KMS-11 (cell line): ENCODE measurements at regions not wholly inside any gene's neighbourhood (a gene's known extent, or its start where the extent isn't known, plus 50 kb on each side); places are given as distances from the start of the nearest gene placed in this dataset.
"Not testable (repeated sequence)": the region's sequence is repeated elsewhere in the genome, so short reads cannot be mapped to it uniquely, and the experiment has no call there.

Source experiments
- H2AFZ ChIP-seq: fragments of 200-600 bp; sonication (generic); 2 replicates; pipeline ENCODE4 v1.6.1; 2016; ENCODE audit warnings: antibody characterized with exemption, mixed run types, low read depth
- H3K27ac ChIP-seq: fragments of 200-600 bp; sonication (generic); 2 replicates; pipeline ENCODE4 v1.6.1; 2016; ENCODE audit warnings: mild to moderate bottlenecking, mixed run types
- H3K27me3 ChIP-seq: fragments of 200-600 bp; sonication (generic); 2 replicates; pipeline ENCODE4 v1.6.1; 2017; ENCODE audit warnings: mild to moderate bottlenecking, low read depth, mixed run types, moderate library complexity; ENCODE audit not compliant: insufficient read depth
- H3K36me3 ChIP-seq: fragments of 200-600 bp; sonication (generic); 2 replicates; pipeline ENCODE4 v1.6.1; 2017; ENCODE audit warnings: mild to moderate bottlenecking, mixed run types; ENCODE audit not compliant: insufficient read depth
- H3K4me1 ChIP-seq: fragments of 200-600 bp; sonication (generic); 2 replicates; pipeline ENCODE4 v1.6.1; 2016; ENCODE audit warnings: mild to moderate bottlenecking, low read depth, mixed run types; ENCODE audit not compliant: poor library complexity, severe bottlenecking
- H3K4me2 ChIP-seq: fragments of 200-600 bp; sonication (generic); 2 replicates; pipeline ENCODE4 v1.7.0; 2016; ENCODE audit warnings: mild to moderate bottlenecking, mixed run types
- H3K4me3 ChIP-seq: fragments of 200-600 bp; sonication (generic); IDR thresholded peaks from 2 replicates; pipeline ENCODE4 v1.6.1; 2017; ENCODE audit warnings: low read depth, low read length, mixed read lengths; ENCODE audit not compliant: insufficient read depth
- H3K79me2 ChIP-seq: fragments of 200-600 bp; sonication (generic); 2 replicates; pipeline ENCODE4 v1.6.1; 2016; ENCODE audit warnings: low read depth, mixed run types; ENCODE audit not compliant: insufficient read depth
- H3K9ac ChIP-seq: fragments of 200-600 bp; sonication (generic); 2 replicates; pipeline ENCODE4 v1.6.1; 2016; ENCODE audit warnings: mild to moderate bottlenecking, mixed run types
- H4K20me1 ChIP-seq: fragments of 200-600 bp; sonication (generic); 2 replicates; pipeline ENCODE4 v1.6.1; 2016; ENCODE audit warnings: mild to moderate bottlenecking, mixed run types; ENCODE audit not compliant: insufficient read depth
- TF ChIP-seq, protein P1 (sequence below): fragments of 200-600 bp; sonication (generic); conservative IDR thresholded peaks from 2 replicates; pipeline ENCODE4 v1.6.1; 2017; ENCODE audit warnings: low read depth, mild to moderate bottlenecking, antibody characterized with exemption, low read length, moderate library complexity, mixed read lengths

DNA sequence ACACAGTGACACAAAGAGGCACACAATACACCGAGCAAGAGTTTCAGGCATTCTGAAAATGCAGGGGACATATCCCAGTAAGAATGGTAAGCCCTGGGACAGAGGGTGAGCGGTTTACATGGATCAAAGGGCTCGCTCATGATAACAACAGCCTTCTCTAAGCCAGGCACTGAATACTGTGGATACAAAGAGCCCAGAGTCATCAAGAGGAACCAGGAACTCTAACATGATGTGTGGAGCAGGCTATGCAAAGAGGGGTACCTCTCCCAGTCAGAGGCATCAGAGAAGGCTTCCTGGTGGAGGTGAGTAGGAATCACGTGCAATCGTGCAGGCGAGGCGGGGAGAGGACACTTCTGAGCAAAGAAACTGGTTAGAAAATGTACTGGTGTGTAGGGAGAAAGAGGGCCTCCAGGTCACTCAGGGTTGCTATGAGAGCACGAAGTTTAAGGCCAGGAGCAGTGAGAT, 76.9 kb upstream of the EEA1 start:
- Histone ChIP-seq H3K27me3 (no peaks in the 10 kb centered on the region), H2AFZ (no peak overlapping the region), H3K27ac (no peak overlapping the region), H3K4me1 (peaks cover 14% of the 10 kb centered on the region), H3K79me2 (no peaks in the 10 kb centered on the region), H3K4me2 (no peak overlapping the region), H3K4me3 (no peak overlapping the region), H3K36me3 (no peaks in the 10 kb centered on the region), H3K9ac (no peak overlapping the region), H4K20me1 (no peaks in the 10 kb centered on the region)
- TF ChIP-seq, protein P1, sequence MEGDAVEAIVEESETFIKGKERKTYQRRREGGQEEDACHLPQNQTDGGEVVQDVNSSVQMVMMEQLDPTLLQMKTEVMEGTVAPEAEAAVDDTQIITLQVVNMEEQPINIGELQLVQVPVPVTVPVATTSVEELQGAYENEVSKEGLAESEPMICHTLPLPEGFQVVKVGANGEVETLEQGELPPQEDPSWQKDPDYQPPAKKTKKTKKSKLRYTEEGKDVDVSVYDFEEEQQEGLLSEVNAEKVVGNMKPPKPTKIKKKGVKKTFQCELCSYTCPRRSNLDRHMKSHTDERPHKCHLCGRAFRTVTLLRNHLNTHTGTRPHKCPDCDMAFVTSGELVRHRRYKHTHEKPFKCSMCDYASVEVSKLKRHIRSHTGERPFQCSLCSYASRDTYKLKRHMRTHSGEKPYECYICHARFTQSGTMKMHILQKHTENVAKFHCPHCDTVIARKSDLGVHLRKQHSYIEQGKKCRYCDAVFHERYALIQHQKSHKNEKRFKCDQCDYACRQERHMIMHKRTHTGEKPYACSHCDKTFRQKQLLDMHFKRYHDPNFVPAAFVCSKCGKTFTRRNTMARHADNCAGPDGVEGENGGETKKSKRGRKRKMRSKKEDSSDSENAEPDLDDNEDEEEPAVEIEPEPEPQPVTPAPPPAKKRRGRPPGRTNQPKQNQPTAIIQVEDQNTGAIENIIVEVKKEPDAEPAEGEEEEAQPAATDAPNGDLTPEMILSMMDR = no peak

DNA sequence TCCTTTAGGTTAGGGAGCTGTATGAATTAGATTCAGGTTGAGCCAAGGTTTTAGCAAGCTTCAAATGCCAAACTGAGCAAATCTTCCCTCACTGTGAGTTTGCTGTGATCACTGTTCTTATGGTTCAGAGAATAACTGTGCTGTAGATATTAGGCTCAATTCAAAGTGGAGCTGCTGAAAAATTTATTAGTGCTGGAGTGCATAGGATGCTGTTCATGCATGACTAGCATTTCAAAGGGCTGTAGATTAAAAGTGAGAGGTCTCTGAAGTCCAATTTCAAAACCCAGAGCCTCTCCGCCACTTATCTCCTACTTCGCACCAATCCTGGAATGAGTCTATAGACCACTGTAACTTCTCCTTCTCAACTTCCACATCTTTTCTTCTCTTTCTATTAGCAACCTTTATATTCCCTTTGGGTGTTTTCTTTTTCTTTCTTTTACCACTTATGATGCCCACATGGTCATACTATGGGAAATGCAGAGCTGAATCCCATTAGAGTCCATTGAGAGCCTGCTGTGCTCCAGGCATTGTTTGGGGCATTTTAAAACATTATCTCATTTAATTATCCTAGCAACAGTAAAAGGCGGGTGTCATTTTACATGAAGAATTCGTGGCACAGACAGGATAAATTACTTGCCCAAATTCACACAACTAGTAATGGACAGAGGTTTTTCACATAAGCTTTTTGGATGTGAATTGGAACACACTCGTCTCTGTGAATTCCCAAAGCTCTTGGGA, 77.5 kb upstream of the EEA1 start:
- Histone ChIP-seq H2AFZ (no peak overlapping the region), H3K4me3 (no peak overlapping the region), H3K79me2 (no peaks in the 10 kb centered on the region), H4K20me1 (no peaks in the 10 kb centered on the region), H3K9ac (no peak overlapping the region), H3K27me3 (no peaks in the 10 kb centered on the region), H3K4me2 (no peak overlapping the region), H3K27ac (no peak overlapping the region), H3K4me1 (peaks cover 14% of the 10 kb centered on the region), H3K36me3 (no peaks in the 10 kb centered on the region)
- TF ChIP-seq, protein P1 = no peak

DNA sequence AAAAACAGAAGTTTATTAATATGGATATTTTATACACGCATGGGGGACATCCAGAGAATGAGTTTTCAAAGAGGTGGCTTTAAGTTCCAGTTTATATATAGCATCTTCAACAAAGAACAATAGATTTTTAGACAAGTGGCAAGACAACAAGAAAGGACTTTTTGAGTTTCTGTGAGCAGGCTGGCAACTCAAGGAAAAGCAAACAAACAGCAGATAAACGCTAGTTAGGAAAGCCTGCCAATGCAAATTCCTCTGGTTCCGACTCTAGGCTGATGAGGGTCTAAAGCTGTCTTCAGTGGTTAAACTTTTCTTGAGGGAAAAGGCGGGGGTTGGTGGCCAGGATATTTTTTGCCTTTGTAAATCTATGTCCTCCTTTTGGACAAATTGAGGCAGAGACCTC, 78.4 kb upstream of the EEA1 start:
- no peak overlapping the region for H3K4me3 ChIP-seq
- no peaks in the 10 kb centered on the region for H3K79me2 ChIP-seq
- no peaks in the 10 kb centered on the region for H3K27me3 ChIP-seq
- H3K27ac ChIP-seq = no peak overlapping the region
- no peaks in the 10 kb centered on the region for H3K36me3 ChIP-seq
- no peaks in the 10 kb centered on the region for H4K20me1 ChIP-seq
- no peak overlapping the region for H3K4me2 ChIP-seq
- no peak overlapping the region for H2AFZ ChIP-seq
- TF ChIP-seq, protein P1 = no peak
- peaks cover 14% of the 10 kb centered on the region for H3K4me1 ChIP-seq
- H3K9ac ChIP-seq = no peak overlapping the region

DNA sequence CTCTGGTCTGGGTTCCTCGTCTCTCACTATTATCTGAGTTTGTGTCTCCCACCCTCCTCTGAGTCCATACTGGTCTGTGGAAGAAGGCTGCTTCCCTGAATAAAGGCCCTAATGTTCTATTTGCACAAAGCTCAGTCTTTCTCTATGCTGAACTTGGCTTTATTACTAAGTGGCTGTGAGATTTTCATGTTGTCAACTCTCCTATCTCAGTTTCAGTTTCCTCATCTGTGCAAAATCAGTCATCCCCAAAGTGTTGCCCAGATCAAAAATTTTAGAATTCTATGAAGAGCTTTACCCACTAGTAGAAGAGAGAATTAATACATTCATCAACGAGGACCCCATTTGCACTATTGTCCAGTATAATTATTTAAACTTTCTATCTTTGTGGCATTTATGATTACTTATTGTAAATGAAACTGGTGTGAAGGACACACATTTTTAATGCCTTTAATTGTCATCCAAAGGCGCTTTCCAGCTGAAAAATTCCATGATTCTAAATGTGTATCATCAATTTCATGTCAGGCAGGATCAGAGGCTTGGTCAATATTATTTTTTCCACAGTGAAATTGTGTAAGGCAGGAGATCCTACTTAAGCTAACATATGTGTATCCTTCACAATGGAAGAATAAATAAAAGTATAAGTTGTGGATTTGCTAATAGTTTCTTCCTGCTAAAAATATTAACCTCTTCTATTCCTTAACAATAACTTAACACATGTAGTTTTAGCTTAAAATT, 79.1 kb upstream of the EEA1 start:
- H3K4me3 ChIP-seq = no peak overlapping the region

DNA sequence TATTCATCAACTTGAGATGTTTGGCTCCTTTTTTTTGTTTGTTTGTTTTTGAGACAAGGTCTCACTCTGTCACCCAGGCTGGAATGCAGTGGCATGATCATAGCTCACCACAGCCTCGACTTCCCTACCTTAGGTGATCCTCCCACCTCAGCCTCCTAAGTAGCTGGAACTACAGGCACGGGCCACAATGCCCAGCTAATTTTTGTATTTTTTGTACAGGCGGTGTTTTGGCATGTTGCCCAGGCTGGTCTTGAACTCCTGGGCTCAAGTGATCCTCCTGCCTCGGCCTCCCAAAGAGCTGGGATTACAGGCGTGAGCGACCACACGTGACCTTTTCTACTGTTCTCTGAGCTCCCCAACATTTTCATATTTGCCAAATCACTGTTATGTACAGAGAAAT, 79.8 kb upstream of the EEA1 start:
- not testable (repeated sequence) for H3K27me3 ChIP-seq, H3K4me2 ChIP-seq, H3K79me2 ChIP-seq, H3K36me3 ChIP-seq, H3K27ac ChIP-seq, H3K9ac ChIP-seq, H4K20me1 ChIP-seq, H2AFZ ChIP-seq, H3K4me3 ChIP-seq
- peaks cover 14% of the 10 kb centered on the region for H3K4me1 ChIP-seq

More for the DNA sequence above, 79.1 kb upstream of the EEA1 start:
- peak overlapping the region; percentile 19; the same call in 1 of the 2 replicates for H3K4me2 ChIP-seq
- TF ChIP-seq, protein P1 = no peak
- H4K20me1 ChIP-seq = no peaks in the 10 kb centered on the region
- no peaks in the 10 kb centered on the region for H3K79me2 ChIP-seq
- H3K9ac ChIP-seq = no peak overlapping the region
- peaks cover 14% of the 10 kb centered on the region for H3K4me1 ChIP-seq
- no peaks in the 10 kb centered on the region for H3K27me3 ChIP-seq
- no peak overlapping the region for H2AFZ ChIP-seq
- H3K36me3 ChIP-seq = no peaks in the 10 kb centered on the region
- H3K27ac ChIP-seq = no peak overlapping the region
